OCI-LY3 (cell line): ENCODE measurements at regions not wholly inside any gene's neighbourhood (a gene's known extent, or its start where the extent isn't known, plus 50 kb on each side); places are given as distances from the start of the nearest gene placed in this dataset.

Experiments
- EZH2phosphoT487 ChIP-seq: fragments of 200-600 bp; shearing (Covaris generic); IDR thresholded peaks from 2 replicates; pipeline ENCODE4 v1.6.1; 2018; ENCODE audit warnings: antibody characterized with exemption, mixed run types, low read depth
- TF ChIP-seq, protein P1 (sequence below): fragments of 200-600, 300-600 bp; sonication (generic); IDR thresholded peaks from 2 replicates; pipeline ENCODE4 v1.5.1; 2014; ENCODE audit warnings: antibody characterized with exemption, low read length, low read depth

DNA sequence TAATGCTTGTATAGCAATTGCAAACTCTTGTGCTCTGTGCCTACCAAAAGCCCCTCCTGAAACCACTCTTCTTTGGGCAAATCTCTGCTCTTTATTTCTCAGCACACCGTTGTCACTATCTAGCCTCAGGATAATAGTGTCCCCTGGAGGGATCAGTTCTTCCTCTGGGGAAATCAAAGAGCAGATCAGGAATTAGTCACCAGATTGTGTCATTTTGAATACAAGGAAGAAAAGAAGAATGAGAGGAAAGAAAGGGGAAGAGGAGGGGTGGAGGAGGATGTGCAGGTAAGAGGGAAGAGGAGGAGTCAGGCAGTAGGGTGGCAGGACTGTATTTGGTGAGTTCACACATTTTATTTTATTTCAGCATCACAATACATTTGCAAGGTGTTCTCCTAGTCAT, 256.4 kb downstream of the GRIN2B start:
- TF ChIP-seq, protein P1, sequence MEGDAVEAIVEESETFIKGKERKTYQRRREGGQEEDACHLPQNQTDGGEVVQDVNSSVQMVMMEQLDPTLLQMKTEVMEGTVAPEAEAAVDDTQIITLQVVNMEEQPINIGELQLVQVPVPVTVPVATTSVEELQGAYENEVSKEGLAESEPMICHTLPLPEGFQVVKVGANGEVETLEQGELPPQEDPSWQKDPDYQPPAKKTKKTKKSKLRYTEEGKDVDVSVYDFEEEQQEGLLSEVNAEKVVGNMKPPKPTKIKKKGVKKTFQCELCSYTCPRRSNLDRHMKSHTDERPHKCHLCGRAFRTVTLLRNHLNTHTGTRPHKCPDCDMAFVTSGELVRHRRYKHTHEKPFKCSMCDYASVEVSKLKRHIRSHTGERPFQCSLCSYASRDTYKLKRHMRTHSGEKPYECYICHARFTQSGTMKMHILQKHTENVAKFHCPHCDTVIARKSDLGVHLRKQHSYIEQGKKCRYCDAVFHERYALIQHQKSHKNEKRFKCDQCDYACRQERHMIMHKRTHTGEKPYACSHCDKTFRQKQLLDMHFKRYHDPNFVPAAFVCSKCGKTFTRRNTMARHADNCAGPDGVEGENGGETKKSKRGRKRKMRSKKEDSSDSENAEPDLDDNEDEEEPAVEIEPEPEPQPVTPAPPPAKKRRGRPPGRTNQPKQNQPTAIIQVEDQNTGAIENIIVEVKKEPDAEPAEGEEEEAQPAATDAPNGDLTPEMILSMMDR: no peak
- no peak for TF ChIP-seq EZH2phosphoT487
